ENCODE measurements at regions not wholly inside any gene's neighbourhood (a gene's known extent, or its start where the extent isn't known, plus 50 kb on each side); places are given as distances from the start of the nearest gene placed in this dataset.

GRCh38 chr15:69793431-69793780 is 304.3 kb downstream of the TLE3 start:
- TF ChIP-seq CTCF (IDR thresholded peaks at IDR 0.05; ENCODE audit: low read depth, low read length, poor library complexity, severe bottlenecking) (no peak), EZH2phosphoT487 (IDR thresholded peaks at IDR 0.05; ENCODE audit: borderline replicate concordance, low read length) (no peak)

All from DOHH2 (cell line).